IMR-90 (cell line): ENCODE measurements at regions not wholly inside any gene's neighbourhood (a gene's known extent, or its start where the extent isn't known, plus 50 kb on each side); places are given as distances from the start of the nearest gene placed in this dataset.

Source experiments
- ATAC-seq: fragments of 200-7000 bp; cut with Tn5 transposase; 2 replicates; pipeline ENCODE4 v1.9.1; 2020; ENCODE audit warnings: low read depth, mild to moderate bottlenecking, moderate library complexity
- BruUV-seq: library from RNA; stranded (reverse); fragments of 400-500 nt; replicated peaks from 2 replicates; lab custom pipeline; 2021; lab: Mats Ljungman, UMichigan
- CTCF ChIA-PET: fragments of 300-600 bp; formaldehyde crosslinking; extraction: SDS; loops from one replicate; lab custom pipeline; 2021; ENCODE audit warnings: antibody characterized with exemption; lab: Yijun Ruan, JAX
- POLR2A ChIA-PET: fragments of 300-600 bp; sonication (Branson Sonifier 250); formaldehyde crosslinking; loops from one replicate; lab custom pipeline; 2022; ENCODE audit warnings: antibody characterized with exemption; ENCODE audit not compliant: unreplicated experiment; lab: Charles Lee
- DNase-seq: peaks from one replicate; pipeline ENCODE4 v3.0.0; 2013
- H2AFZ ChIP-seq: replicated peaks from 2 replicates; pipeline ENCODE3; 2013; ENCODE audit warnings: low read length, mild to moderate bottlenecking; ENCODE audit not compliant: poor library complexity
- H2AK5ac ChIP-seq: 2 replicates; pipeline ENCODE4 v1.6.1; 2013; ENCODE audit warnings: low read depth, low read length, inconsistent platforms
- H2AK9ac ChIP-seq: replicated peaks from 2 replicates; pipeline ENCODE3; 2013; ENCODE audit warnings: mild to moderate bottlenecking, low read depth, low read length, moderate library complexity; ENCODE audit not compliant: poor library complexity
- H2BK120ac ChIP-seq: 2 replicates; pipeline ENCODE4 v1.6.1; 2013; ENCODE audit warnings: low read depth, low read length, inconsistent platforms
- H2BK15ac ChIP-seq: 3 replicates; pipeline ENCODE4 v1.6.1; 2013; ENCODE audit warnings: low read depth, low read length, inconsistent platforms
- H2BK20ac ChIP-seq: 2 replicates; pipeline ENCODE4 v1.6.1; 2013; ENCODE audit warnings: low read depth, mild to moderate bottlenecking, inconsistent platforms, low read length, moderate library complexity
- H2BK5ac ChIP-seq: 2 replicates; pipeline ENCODE4 v1.6.1; 2013; ENCODE audit warnings: mild to moderate bottlenecking, low read depth, low read length, inconsistent platforms; ENCODE audit not compliant: poor library complexity, severe bottlenecking
- H3K14ac ChIP-seq: replicated peaks from 2 replicates; pipeline ENCODE4 v1.6.1; 2013; ENCODE audit warnings: low read depth, low read length, inconsistent platforms
- H3K18ac ChIP-seq: 2 replicates; pipeline ENCODE4 v1.6.1; 2013; ENCODE audit warnings: low read depth, low read length, control low read depth
- H3K23ac ChIP-seq: 2 replicates; pipeline ENCODE4 v1.6.1; 2013; ENCODE audit warnings: low read depth, low read length, inconsistent platforms
- H3K27ac ChIP-seq: 2 replicates; pipeline ENCODE4 v1.5.1; 2013; ENCODE audit warnings: mild to moderate bottlenecking, control low read depth, low read length; ENCODE audit not compliant: insufficient read depth
- H3K27me3 ChIP-seq: 2 replicates; pipeline ENCODE4 v1.6.1; 2013; ENCODE audit warnings: low read length; ENCODE audit not compliant: control insufficient read depth, insufficient read depth
- H3K36me3 ChIP-seq: 2 replicates; pipeline ENCODE4 v1.6.1; 2013; ENCODE audit warnings: low read length, mixed read lengths; ENCODE audit not compliant: control insufficient read depth, insufficient read depth
- H3K4ac ChIP-seq: 2 replicates; pipeline ENCODE4 v1.6.1; 2013; ENCODE audit warnings: low read depth, low read length, inconsistent platforms
- H3K4me1 ChIP-seq: 2 replicates; pipeline ENCODE4 v1.6.1; 2013; ENCODE audit warnings: low read length, mixed read lengths; ENCODE audit not compliant: control insufficient read depth, insufficient read depth
- H3K4me2 ChIP-seq: 2 replicates; pipeline ENCODE4 v1.6.1; 2013; ENCODE audit warnings: low read depth, mild to moderate bottlenecking, control low read depth, low read length, moderate library complexity
- H3K4me3 ChIP-seq: 2 replicates; pipeline ENCODE4 v1.5.1; 2013; ENCODE audit warnings: low read depth, mild to moderate bottlenecking, control low read depth, low read length, moderate library complexity; ENCODE audit not compliant: insufficient read depth
- H3K56ac ChIP-seq: 2 replicates; pipeline ENCODE4 v1.6.1; 2013; ENCODE audit warnings: low read length, inconsistent platforms; ENCODE audit not compliant: insufficient read depth; ENCODE audit errors: extremely low read depth
- H3K79me1 ChIP-seq, 2 experiments: 2 replicates each; pipeline ENCODE4 v1.6.1; 2013; ENCODE audit warnings: low read length in 2 of 2, inconsistent platforms in 1 of 2, low read depth in 1 of 2
- H3K9ac ChIP-seq: 2 replicates; pipeline ENCODE4 v1.6.1; 2013; ENCODE audit warnings: low read depth, low read length, control low read depth
- H3K9me1 ChIP-seq: 2 replicates; pipeline ENCODE4 v1.6.1; 2013; ENCODE audit warnings: low read length, inconsistent platforms; ENCODE audit not compliant: insufficient read depth
- H3K9me3 ChIP-seq: 2 replicates; pipeline ENCODE4 v1.6.1; 2013; ENCODE audit warnings: low read length; ENCODE audit not compliant: control insufficient read depth, insufficient read depth
- H4K20me1 ChIP-seq: 2 replicates; pipeline ENCODE4 v1.6.1; 2013; ENCODE audit warnings: low read length, inconsistent platforms; ENCODE audit not compliant: insufficient read depth
- H4K5ac ChIP-seq: 2 replicates; pipeline ENCODE4 v1.6.1; 2013; ENCODE audit warnings: mild to moderate bottlenecking, low read depth, low read length, control low read depth
- H4K8ac ChIP-seq, 2 experiments: 2 replicates each; pipeline ENCODE4 v1.6.1; 2013; ENCODE audit warnings: low read depth in 2 of 2, low read length in 2 of 2, control low read depth in 1 of 2, inconsistent platforms in 1 of 2
- H4K91ac ChIP-seq: 2 replicates; pipeline ENCODE4 v1.6.1; 2013; ENCODE audit warnings: low read depth, low read length, inconsistent platforms; ENCODE audit not compliant: insufficient read depth
- BHLHE40 ChIP-seq: fragments of 150-350 bp; IDR thresholded peaks from 2 replicates; pipeline ENCODE4 v1.6.1; 2016; ENCODE audit warnings: mild to moderate bottlenecking, low read depth, low read length
- MAFK ChIP-seq: IDR thresholded peaks from 2 replicates; pipeline ENCODE4 v1.6.1; 2012; ENCODE audit warnings: low read depth, low read length, improper control_type of control experiment
- MXI1 ChIP-seq: IDR thresholded peaks from 2 replicates; pipeline ENCODE4 v1.6.1; 2012; ENCODE audit warnings: low read depth, mild to moderate bottlenecking, low read length, moderate library complexity, borderline replicate concordance
- RAD21 ChIP-seq: IDR thresholded peaks from 2 replicates; pipeline ENCODE4 v1.6.1; 2012; ENCODE audit warnings: low read length, improper control_type of control experiment
- RCOR1 ChIP-seq: IDR thresholded peaks from 2 replicates; pipeline ENCODE4 v1.6.1; 2012; ENCODE audit warnings: mild to moderate bottlenecking, low read length, improper control_type of control experiment; ENCODE audit not compliant: insufficient replicate concordance
- WGBS, 2 experiments: methylation state at CpG; one replicate each; pipeline versions ENCODE4 v1.1.5 to v1.1.7; 2013; ENCODE audit warnings: missing lambda C conversion rate in 2 of 2; ENCODE audit not compliant: insufficient read length in 1 of 2; ENCODE audit errors: extremely low coverage in 2 of 2; 5-methylcytosine and 5-hydroxymethylcytosine counted together
- dilution Hi-C: fragments of 300-500 bp; cut with HindIII; formaldehyde crosslinking; loops from one replicate; pipeline ENCODE4 v1.14.3; 2018; ENCODE audit warnings: low sequenced_read_pairs; ENCODE audit not compliant: unreplicated experiment
- in situ Hi-C: fragments of 300-500 bp; cut with MboI; formaldehyde crosslinking; loops from 3 replicates; pipeline ENCODE4 v1.14.3; 2019; ENCODE audit warnings: low sequenced_read_pairs, inconsistent platforms, mixed read lengths
- intact Hi-C: fragments of 100-400 bp; cut with micrococcal nuclease; formaldehyde crosslinking; loops from 2 replicates; pipeline ENCODE4 v1.10.0; 2022

GRCh38 chr6:102980951-102981350, 1587.4 kb downstream of the GRIK2 start:
- Histone ChIP-seq H3K4me3 (no peak overlapping the region), H3K9me3 (0 out of 2 replicates have a peak, but pooled peaks cover 2% of the 10 kb centered on the region), H4K5ac (no peak overlapping the region), H2BK20ac (no peak overlapping the region), H3K27me3 (no peaks in the 10 kb centered on the region), H2BK5ac (no peak overlapping the region), H2BK15ac (no peak overlapping the region), H3K14ac (no peak overlapping the region), H4K8ac (no peak overlapping the region), H3K23ac (no peak overlapping the region), H3K27ac (no peak overlapping the region), H3K18ac (no peak overlapping the region), H3K56ac (no peak overlapping the region), H3K4ac (no peak overlapping the region), H2AK5ac (no peak overlapping the region), H3K4me2 (no peak overlapping the region), H3K4me1 (no peaks in the 10 kb centered on the region), H3K79me1 (no peaks in the 10 kb centered on the region), H3K9ac (no peak overlapping the region), H2BK120ac (no peak overlapping the region), H2AK9ac (no peak overlapping the region), H4K20me1 (no peaks in the 10 kb centered on the region), H3K36me3 (no peaks in the 10 kb centered on the region), H2AFZ (no peak overlapping the region), H3K9me1 (no peaks in the 10 kb centered on the region), H4K91ac (no peak overlapping the region)
- in situ Hi-C loops = no loop called here
- dilution Hi-C loops = no loop called here
- no peak for TF ChIP-seq RAD21
- TF ChIP-seq MXI1 = no peak
- no peak for TF ChIP-seq BHLHE40
- TF ChIP-seq MAFK = no peak
- no peak for TF ChIP-seq RCOR1
- CTCF ChIA-PET = no interaction called here
- ATAC-seq (no peak), DNase-seq (no peak)
- no CpG with 5 or more reads among the region's 1 CpG for WGBS, 2 experiments
- POLR2A ChIA-PET = no interaction called here
- BruUV-seq = no TSS peak
- intact Hi-C loops = no loop called here
